ENCODE measurements at regions not wholly inside any gene's neighbourhood (a gene's known extent, or its start where the extent isn't known, plus 50 kb on each side); places are given as distances from the start of the nearest gene placed in this dataset.

DNA sequence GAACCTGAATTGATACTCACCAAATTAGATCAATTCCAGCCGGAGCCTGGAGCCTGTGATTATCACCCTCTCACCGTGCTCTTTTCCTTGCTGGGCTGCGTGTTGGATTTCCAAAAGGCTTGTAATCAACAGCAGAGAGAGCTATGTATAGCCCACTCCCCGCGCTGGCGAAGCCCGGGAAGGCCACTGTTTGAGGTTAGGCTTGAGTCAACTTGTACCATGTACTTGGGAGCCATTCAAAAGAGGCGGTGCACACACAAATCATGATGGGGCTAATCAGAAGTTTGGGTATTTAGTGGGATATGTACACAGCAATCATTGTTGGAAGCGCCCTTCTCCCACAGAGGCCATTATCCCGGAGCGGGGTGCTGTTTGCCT is 151.6 kb downstream of the GLI2 start:
- no peak for ATAC-seq
- DNase-seq, result no peak
- intact Hi-C loops (cut with DNase I), result no loop called here

- intact Hi-C loops (cut with DNase I), result no loop called here
- ATAC-seq, result no peak
- no peak for DNase-seq
Measured at GRCh38 chr2:120887741-120888231, 152.1 kb downstream of the GLI2 start.

- ATAC-seq (no peak), DNase-seq (no peak)
- intact Hi-C loops (cut with DNase I), result no loop called here
Measured at GRCh38 chr2:120888851-120889250, 153.2 kb downstream of the GLI2 start.

DNA sequence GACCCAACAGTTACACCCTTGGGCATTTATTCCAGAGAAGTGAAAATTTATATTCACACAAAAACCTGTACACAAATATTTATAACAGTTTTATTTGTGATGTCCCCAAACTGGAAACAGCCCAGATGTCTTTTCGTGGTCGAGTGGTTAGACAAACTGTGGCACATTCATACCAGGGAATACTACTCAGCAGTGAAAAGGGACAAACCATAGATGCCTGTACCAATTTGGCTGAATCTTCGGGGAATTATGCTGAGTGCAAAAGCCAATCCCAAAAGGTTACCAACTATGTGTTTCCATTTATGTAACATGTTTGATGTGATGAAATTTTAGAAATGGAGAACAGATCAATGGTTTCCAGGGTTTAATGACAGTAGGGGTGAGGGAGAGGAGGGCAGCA is 154.3 kb downstream of the GLI2 start:
- intact Hi-C loops (cut with DNase I), result no loop called here
- no peak for DNase-seq
- no peak for ATAC-seq

GRCh38 chr2:120890566-120891360 is 155.1 kb downstream of the GLI2 start:
- ATAC-seq (no peak), DNase-seq (no peak)
- intact Hi-C loops (cut with DNase I), result no loop called here

DNA sequence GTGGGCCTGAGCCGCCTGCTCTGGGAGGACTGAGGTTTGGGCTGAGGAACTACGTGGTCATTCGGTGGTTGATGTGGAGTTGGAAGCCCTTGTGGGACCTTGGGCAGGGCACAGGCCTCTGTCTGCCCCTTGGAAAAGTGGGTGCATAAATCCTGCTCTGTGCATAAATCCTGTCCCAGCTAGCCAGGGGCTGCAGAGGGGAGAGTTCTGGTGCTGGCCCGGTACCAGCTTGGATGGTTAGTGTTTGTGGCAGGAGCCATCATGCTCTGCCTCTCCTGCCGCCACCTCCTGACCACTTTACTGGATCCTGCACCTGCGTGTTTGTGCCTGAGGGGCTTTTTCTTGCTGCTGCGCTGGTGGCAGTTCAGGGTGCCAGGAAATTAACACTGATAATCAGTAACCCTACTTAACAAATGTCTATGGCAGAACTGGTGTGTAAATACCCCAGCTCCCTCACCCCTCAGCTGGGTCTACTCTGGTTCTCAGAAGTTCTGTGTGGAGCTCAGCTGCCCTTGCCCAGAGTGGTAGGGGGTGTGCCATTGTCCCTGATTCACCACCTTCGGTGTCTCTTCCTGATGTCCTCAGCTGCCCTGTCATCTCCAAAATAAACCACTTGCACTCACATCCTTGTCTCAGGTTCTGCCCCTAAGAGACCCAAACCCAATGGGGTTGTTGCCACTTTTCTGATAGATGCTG is 156.8 kb downstream of the GLI2 start:
- intact Hi-C loops (cut with DNase I), result no loop called here
- no peak for DNase-seq

GRCh38 chr2:120892967-120893667 is 157.4 kb downstream of the GLI2 start:
- peak; percentile 24 to 53 for ATAC-seq
- no peak for DNase-seq

More for the DNA sequence above, 156.8 kb downstream of the GLI2 start:
- ATAC-seq, result no peak

GRCh38 chr2:120893811-120894584 is 158.3 kb downstream of the GLI2 start:
- DNase-seq (no peak), ATAC-seq (peak; percentile 31 to 58)
- intact Hi-C loops (cut with DNase I), result no loop called here

More at GRCh38 chr2:120892967-120893667, 157.4 kb downstream of the GLI2 start:
- intact Hi-C loops (cut with DNase I), result no loop called here

DNA sequence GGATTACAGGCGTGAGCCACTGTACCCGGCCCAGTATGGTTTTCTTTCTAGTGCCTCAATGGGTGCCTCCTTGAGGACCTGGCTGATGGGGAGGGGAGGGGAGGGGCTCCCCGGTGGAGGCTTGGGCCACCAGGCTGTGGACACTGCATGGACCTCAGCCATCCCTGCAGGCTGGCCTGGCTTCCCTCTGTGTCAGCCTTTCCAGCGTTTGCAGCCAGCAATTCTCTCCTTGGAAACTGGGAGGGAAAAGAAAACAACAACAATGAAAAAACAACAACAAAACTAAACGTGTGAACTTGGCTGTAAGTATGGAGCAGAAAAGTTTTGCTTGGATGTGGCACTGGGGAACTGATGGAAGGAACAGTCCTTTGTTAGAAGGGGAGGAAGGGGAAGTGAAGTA is 159.3 kb downstream of the GLI2 start:
- intact Hi-C loops (cut with DNase I), result no loop called here
- peak; percentile 22 to 35 for ATAC-seq
- no peak for DNase-seq

DNA sequence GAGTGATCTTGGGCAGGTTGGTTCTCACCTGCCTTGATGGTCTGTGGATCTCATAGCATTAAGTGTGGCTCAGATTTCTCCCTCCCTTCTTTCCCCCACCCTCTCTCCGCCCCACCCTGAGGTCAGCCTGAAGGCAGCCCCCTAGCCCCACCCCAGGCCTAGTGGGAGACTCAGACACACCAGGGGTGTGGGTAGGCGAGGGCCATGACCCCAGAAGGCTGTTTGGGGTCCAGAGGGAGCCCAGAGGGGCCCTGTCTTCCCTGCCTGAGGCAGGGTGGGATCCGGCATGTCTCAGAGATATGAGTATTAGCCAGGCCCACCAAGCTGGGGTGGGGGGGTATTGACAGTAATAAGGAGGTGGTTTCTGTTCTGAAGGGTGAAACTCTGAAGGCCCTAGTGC is 160.5 kb downstream of the GLI2 start:
- no peak for DNase-seq
- intact Hi-C loops (cut with DNase I), result no loop called here
- no peak for ATAC-seq

DNA sequence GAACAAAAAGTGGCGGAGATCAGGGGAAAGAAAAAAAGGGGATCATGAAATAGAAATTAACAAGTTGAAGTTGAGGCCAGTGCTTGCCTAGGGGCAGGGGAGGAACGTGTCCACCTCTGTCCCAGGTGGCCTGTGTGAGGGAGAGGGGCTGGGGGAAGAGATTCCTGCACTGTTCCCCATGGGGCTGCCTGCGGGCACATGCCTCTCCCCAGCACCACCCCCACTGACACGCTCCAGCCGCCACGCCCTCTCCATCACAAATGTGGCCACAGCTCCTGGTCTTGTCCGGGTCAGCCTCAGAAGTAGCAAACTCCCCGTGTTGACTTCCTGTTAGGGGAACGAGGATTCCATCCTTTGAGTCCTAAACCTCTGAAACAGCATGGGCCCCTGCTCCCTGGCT is 161.2 kb downstream of the GLI2 start:
- no peak for ATAC-seq
- no peak for DNase-seq
- intact Hi-C loops (cut with DNase I), result no loop called here

DNA sequence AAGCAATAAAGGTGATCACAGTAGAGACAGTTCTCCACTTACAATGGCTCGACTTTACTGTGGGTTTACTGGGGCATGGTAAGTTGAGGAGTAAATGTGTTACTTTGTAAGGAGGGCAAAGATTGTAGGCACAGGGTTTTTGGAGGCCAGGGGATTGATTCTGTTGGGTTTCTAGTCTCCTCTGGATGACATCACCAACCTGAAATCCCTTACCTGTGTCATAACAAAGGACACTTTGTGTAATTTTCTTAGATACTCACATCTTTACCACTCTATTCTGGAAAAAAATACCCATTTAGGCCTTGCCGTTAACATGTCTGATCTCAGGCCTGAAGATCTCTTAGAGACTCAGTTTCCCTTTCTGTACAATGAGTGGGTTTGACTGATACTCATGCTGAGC is 161.7 kb downstream of the GLI2 start:
- intact Hi-C loops (cut with DNase I), result no loop called here
- ATAC-seq (no peak), DNase-seq (no peak)

GRCh38 chr2:120898496-120898895 is 162.8 kb downstream of the GLI2 start:
- DNase-seq (no peak), ATAC-seq (no peak)
- intact Hi-C loops (cut with DNase I), result no loop called here

DNA sequence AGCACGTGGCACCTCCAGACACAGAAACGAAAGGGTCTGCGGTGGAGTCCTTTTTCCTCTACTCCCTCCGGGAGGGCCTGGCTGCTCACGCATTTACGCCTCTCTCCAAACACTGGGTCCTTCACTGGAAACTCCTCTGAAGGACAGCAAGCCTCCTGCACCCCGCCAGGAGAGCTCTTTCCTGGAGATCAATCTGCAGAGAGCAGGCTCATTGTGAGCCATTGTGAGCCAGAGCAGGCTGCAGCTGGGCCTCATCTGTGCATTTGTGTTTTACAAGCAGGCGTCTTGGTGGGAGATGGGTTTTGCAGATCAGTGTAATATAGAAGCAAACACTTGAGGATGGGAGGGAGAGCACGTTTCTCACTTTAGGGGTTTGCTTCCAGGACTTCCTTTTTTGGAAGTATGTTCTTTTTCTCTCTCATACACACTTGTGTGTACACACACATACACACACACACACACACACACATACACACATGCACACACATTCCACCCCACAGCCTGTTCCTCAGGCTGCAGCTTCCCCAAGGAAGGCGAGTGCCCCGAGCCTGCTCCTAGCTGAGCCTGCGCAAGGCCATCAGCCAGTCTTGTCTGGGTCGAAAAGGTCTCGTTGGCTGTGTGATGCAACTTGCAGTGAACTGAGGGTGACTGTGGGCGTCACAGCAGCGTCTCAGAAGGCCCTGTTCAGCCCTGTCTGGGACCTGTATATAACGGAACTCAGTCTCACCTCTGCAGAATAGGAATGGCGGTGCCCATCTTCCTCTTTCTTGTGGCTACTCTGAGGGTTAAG is 163.5 kb downstream of the GLI2 start:
- intact Hi-C loops (cut with DNase I), result no loop called here
- ATAC-seq (peak in 1 of 2 donors; percentile 45), DNase-seq (no peak)

- intact Hi-C loops (cut with DNase I), result no loop called here
- ATAC-seq (no peak), DNase-seq (no peak)
Measured at GRCh38 chr2:120899771-120900170, 164.1 kb downstream of the GLI2 start.

DNA sequence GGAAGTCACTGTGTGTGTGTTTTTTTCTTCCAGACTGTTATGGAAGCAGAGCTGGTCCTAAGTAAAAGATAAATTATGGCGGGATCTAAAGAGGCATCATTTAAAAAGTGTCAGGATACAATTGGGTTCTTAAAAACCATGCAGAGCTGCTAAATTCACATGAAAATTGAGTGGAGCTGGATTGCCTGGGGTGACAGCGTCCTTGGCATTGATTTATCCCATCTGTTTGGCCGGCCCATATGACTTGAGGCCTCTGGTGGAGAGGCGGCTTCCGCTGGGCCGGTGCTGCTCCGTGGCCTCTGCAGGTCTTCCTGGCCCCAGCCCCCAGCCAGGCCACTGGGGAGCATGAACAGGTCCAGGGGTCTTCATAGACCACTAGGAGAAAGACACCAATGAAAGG is 165.5 kb downstream of the GLI2 start:
- no peak for ATAC-seq
- intact Hi-C loops (cut with DNase I), result no loop called here
- DNase-seq, result no peak

- intact Hi-C loops (cut with DNase I), result no loop called here
- no peak for DNase-seq
- ATAC-seq, result no peak
Measured at GRCh38 chr2:120902592-120902991, 166.9 kb downstream of the GLI2 start.

GRCh38 chr2:120904379-120904778 is 168.7 kb downstream of the GLI2 start:
- DNase-seq (no peak), ATAC-seq (peak in 1 of 2 donors; percentile 4)
- intact Hi-C loops (cut with DNase I), result no loop called here

- ATAC-seq, result peak; percentile 48 to 80
- DNase-seq, result no peak
- intact Hi-C loops (cut with DNase I), result no loop called here
Measured at GRCh38 chr2:120904830-120905234, 169.2 kb downstream of the GLI2 start.

Measured in left cardiac atrium (tissue), 4 donors.